ENCODE measurements at regions not wholly inside any gene's neighbourhood (a gene's known extent, or its start where the extent isn't known, plus 50 kb on each side); places are given as distances from the start of the nearest gene placed in this dataset.
A peak's percentile ranks its signal among the peaks of the same experiment; 100 is the strongest.
"Not testable (repeated sequence)": the region's sequence is repeated elsewhere in the genome, so short reads cannot be mapped to it uniquely, and the experiment has no call there.

DNA sequence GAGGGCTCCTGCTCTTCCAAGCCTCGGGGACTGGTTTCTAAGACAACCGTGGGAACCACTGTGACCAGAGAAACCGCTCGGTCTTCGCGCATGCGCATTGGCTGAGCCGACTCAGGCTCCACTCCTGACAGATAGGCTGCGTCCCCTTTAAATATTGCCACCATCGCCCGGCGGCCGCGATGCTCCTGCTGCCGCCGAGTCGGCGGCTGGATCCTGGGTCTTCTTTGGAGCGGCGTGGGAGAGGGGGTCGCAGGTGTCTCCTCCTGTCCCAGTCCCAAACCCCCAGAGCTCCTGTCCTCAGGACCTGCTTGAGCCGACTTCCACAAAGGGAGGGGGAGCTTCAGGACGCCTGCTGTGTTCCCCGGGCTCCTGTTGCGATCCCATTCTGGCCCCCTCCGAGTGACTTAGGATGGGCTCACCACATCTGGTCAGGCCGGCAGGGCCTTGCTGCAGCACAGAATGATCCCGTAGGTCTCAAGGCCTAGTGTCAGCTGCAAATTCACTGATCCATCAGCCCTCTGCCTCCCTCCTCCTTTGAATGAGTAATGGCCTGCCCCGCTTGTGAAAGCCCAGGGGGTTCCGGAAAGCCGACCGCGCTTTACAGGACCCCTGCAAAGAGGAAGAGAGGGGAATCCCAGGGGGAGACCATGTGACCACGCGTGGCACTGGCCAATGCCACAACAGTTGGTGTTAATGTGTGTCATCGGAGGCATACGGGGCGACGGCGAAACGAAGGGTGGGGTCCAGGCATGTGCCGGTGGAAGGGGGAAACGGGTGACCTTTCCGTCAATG lies 683.2 kb upstream of the TPTE start:
- no peak for ATAC-seq
- WGBS, 2 donors: 76 to 79% methylated on average over 44 of the region's 44 CpGs
- Histone ChIP-seq H3K4me3 (no peak overlapping the region), H3K27ac (no peak overlapping the region), H3K9me3 (peaks cover 0 to 46% (median 2%) of the 10 kb centered on the region in 11 donors), H3K27me3 (peaks cover 0 to 6% (median 0%) of the 10 kb centered on the region in 7 donors), H3K36me3 (no peaks in the 10 kb centered on the region), H3K4me1 (no peaks in the 10 kb centered on the region)
- intact Hi-C loops (cut with DNase I): no loop called here
- TF ChIP-seq, protein P1, sequence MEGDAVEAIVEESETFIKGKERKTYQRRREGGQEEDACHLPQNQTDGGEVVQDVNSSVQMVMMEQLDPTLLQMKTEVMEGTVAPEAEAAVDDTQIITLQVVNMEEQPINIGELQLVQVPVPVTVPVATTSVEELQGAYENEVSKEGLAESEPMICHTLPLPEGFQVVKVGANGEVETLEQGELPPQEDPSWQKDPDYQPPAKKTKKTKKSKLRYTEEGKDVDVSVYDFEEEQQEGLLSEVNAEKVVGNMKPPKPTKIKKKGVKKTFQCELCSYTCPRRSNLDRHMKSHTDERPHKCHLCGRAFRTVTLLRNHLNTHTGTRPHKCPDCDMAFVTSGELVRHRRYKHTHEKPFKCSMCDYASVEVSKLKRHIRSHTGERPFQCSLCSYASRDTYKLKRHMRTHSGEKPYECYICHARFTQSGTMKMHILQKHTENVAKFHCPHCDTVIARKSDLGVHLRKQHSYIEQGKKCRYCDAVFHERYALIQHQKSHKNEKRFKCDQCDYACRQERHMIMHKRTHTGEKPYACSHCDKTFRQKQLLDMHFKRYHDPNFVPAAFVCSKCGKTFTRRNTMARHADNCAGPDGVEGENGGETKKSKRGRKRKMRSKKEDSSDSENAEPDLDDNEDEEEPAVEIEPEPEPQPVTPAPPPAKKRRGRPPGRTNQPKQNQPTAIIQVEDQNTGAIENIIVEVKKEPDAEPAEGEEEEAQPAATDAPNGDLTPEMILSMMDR (IDR thresholded peaks at IDR 0.05): no peak
- no peak for DNase-seq

DNA sequence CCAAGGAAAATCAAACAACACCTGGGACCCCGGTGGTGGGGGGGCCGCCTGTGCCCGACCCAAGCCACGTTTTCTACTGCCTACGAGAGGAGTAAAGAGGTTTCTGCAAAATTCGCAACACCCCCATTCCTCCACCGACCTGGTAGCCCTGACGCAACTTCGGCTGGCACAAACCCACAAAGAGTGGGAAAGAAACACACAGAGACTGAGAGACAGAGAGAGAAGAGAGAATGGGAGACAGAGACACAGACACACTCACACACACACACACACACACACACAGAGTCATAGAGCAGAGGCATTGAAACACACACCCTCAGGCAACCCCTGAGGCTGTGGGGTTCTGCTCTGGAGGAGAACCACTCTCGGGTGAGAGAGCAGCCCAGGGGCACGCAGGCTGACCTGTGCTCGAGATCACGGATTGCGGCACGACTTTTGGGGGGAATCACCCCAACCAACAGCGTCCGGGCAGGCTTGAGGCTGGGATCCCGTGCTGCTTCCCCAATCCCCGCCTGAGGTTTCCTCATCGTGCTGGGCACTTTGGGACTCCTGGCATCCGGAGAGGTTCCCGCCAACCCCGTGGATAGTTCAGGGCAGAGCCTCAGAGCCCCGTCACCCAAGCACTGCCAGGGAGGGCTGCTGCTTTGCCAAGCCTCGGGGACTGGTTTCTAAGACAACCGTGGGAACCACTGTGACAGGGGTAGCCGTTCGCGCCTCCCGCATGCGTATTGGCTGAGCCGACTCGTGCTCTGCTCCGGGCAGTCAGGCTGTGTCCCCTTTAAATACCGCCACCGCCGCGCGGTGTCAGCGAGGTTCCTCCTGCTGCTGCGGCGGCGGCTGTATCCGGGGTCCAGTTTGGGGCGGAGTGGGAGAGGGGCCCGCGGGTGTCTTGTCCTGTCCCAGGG lies 682.4 kb upstream of the TPTE start:
- Histone ChIP-seq H3K4me1 (no peaks in the 10 kb centered on the region), H3K36me3 (no peaks in the 10 kb centered on the region), H3K4me3 (no peak overlapping the region), H3K9me3 (peaks cover 0 to 52% (median 2%) of the 10 kb centered on the region in 11 donors), H3K27ac (no peak overlapping the region), H3K27me3 (peaks cover 0 to 6% (median 0%) of the 10 kb centered on the region in 7 donors)
- 67 to 68% methylated on average over 47 of the region's 47 CpGs for WGBS, 2 donors
- TF ChIP-seq, protein P1 (IDR thresholded peaks at IDR 0.05): no peak
- intact Hi-C loops (cut with DNase I): no loop called here
- ATAC-seq (peak in 3 of 8 donors; percentile 33 to 80 (median 38)), DNase-seq (peak in 1 of 2 donors; percentile 23)

DNA sequence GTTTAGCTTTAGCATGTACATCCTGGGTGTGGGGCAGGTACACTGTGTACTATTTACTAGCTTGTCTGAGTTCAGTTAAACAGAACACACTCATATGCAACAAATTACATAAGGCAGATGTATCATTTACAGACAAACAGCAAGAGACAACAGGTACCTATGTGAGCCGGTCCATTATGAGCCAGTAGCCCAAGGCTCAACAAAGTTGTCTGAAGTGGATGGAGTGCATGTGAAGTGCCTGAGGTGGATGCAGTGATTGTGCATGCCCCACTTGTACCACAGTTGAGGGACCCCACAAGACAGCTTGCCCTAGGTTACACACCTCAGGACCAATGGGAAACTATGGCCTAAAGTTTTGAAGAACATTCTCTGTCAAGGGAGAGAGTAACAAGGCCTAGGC lies 677.3 kb upstream of the TPTE start:
- H3K4me3 ChIP-seq; H3K27ac ChIP-seq; ATAC-seq; intact Hi-C loops (cut with DNase I); H3K4me1 ChIP-seq; H3K27me3 ChIP-seq; H3K36me3 ChIP-seq; DNase-seq: not testable (repeated sequence)
- WGBS, 2 donors: 59 to 82% methylated on average over 1 of the region's 1 CpG
- H3K9me3 ChIP-seq: peaks cover 0 to 81% (median 0%) of the 10 kb centered on the region in 11 donors

DNA sequence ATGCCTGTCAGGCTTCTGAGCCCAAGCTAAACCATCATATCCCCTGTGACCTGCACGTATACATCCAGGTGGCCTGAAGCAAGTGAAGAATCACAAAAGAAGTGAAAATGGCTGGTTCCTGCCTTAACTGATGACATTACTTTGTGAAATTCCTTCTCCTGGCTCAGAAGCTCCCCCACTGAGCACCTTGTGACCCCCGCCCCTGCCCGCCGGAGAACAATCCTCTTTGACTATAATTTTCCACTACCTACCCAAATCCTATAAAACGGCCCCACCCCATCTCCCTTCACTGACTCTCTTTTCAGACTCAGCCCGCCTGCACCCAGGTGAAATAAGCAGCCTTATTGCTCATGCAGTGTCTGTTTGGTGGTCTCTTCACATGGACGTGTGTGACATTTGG lies 673.9 kb upstream of the TPTE start:
- H3K27ac ChIP-seq; DNase-seq; H3K4me1 ChIP-seq; H3K4me3 ChIP-seq; intact Hi-C loops (cut with DNase I); H3K27me3 ChIP-seq; H3K36me3 ChIP-seq; ATAC-seq: not testable (repeated sequence)
- H3K9me3 ChIP-seq: peaks cover 0 to 67% (median 0%) of the 10 kb centered on the region in 11 donors
- 62 to 66% methylated on average over 7 of the region's 7 CpGs for WGBS, 2 donors

DNA sequence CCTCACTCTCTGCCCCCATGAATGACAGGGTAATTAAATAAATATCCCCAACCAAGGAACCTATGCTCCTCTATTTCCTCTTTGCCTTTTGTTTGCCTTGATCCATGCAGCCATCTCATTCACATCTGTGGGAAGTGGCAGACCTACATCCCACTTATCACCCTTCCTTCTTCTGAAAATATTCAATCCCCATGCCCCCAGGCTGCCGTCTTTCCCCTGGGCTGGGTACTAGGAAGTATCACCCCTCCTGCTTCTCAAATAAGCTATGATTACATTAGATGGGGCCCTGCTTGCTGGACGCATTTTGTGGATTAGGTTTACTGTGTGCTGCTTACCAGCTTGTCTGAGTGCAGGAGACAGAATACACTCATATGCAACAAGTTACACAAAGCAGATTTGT lies 670.2 kb upstream of the TPTE start:
- H3K27ac ChIP-seq, ATAC-seq: not testable (repeated sequence)
- WGBS, 2 donors: 37 to 58% methylated on average over 1 to 2 of the region's 2 CpGs

DNA sequence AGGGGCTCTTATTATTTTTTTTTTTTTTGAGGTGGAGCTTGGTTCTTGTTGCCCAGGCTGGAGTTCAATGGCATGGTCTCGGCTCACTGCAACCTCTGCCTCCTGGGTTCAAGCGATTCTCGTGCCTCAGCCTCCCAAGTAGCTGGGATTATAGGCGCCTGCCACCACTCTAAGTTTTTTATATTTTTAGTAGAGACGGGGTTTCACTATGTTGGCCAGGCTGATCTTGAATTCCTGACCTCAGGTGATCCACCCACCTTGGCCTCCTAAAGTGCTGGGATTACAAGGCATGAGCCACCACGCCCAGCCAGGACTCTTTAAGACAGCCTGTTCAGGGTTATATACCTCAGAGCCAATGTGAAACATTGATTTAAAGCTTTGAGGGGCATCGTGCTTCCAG lies 669.7 kb upstream of the TPTE start:
- H3K27me3 ChIP-seq; ATAC-seq; H3K4me3 ChIP-seq; intact Hi-C loops (cut with DNase I); DNase-seq; H3K36me3 ChIP-seq; H3K27ac ChIP-seq; H3K4me1 ChIP-seq: not testable (repeated sequence)
- WGBS, 2 donors: 47 to 52% methylated on average over 6 of the region's 7 CpGs
- H3K9me3 ChIP-seq: peaks cover 0 to 54% (median 0%) of the 10 kb centered on the region in 11 donors

More for the DNA sequence above, 670.2 kb upstream of the TPTE start:
- peaks cover 0 to 57% (median 0%) of the 10 kb centered on the region in 11 donors for H3K9me3 ChIP-seq
- H3K4me3 ChIP-seq; H3K27me3 ChIP-seq; H3K36me3 ChIP-seq; H3K4me1 ChIP-seq; intact Hi-C loops (cut with DNase I); DNase-seq: not testable (repeated sequence)

DNA sequence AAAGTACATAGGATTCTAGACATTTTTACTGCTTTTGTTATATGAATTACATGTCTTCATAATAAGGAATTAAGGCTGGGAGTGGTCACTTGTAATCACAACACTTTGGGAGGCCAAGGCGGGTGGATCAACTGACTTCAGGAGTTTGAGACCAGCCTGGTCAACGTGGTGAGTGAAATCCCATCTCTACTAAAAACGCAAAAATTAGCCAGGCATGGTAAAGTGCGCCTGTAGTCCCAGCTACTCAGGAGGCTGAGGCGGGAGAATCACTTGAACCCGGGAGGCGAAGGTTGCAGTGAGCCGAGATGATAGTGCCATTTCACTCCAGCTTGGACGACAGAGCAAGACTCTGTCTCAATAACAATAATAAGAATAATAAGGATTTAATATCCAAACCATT lies 663.8 kb upstream of the TPTE start:
- H3K27ac ChIP-seq; H3K4me3 ChIP-seq; DNase-seq; intact Hi-C loops (cut with DNase I); H3K36me3 ChIP-seq; H3K27me3 ChIP-seq; H3K4me1 ChIP-seq; ATAC-seq: not testable (repeated sequence)
- 58 to 63% methylated on average over 9 of the region's 9 CpGs for WGBS, 2 donors
- peaks cover 0 to 57% (median 8%) of the 10 kb centered on the region in 11 donors for H3K9me3 ChIP-seq

DNA sequence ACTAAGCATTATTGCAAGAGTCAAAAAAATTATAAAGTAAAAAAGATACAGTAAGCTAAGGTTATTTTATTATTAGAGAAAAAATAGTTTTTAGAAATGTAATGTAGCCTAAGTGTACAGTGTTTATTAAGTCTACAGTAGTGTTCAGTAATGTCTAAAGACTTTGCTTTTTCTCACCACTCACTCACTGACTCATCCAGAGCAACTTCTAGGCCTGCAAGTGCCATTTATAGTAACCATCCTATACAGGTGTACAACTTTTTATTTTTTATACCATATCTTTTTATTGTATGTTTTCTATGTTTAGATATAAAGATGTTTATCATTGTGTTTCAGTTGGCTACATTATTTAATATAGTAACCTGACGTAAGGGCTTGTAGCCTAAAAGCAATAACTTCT lies 661.5 kb upstream of the TPTE start:
- H3K9me3 ChIP-seq: peaks cover 0 to 68% (median 11%) of the 10 kb centered on the region in 11 donors
- H3K27ac ChIP-seq; H3K4me1 ChIP-seq; DNase-seq; intact Hi-C loops (cut with DNase I); H3K27me3 ChIP-seq; H3K36me3 ChIP-seq; H3K4me3 ChIP-seq; ATAC-seq: not testable (repeated sequence)
- 54 to 55% methylated on average over 1 of the region's 1 CpG for WGBS, 2 donors

DNA sequence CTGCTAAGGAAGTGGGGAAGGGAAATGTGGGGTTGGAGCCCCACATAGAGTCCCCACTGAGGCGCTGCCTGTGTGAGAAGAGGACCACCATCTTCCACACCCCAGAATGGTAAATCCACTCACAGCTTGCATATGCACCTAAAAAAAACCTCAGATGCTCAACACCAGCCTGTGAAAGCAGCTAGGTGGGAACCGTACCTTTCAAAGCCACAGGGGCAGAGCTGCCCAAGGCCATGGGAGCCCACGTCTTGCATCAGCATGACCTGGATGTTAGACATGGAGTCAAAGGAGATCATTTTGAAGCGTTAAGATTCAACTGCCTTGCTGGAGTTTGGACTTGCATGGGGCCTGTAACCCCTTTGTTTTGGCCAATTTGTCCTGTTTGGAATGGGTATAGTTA lies 658.9 kb upstream of the TPTE start:
- ATAC-seq; H3K4me1 ChIP-seq; H3K27ac ChIP-seq; intact Hi-C loops (cut with DNase I); H3K27me3 ChIP-seq; H3K36me3 ChIP-seq; DNase-seq; H3K4me3 ChIP-seq: not testable (repeated sequence)
- WGBS, 2 donors: 41 to 51% methylated on average over 4 of the region's 4 CpGs
- peaks cover 0 to 77% (median 18%) of the 10 kb centered on the region in 11 donors for H3K9me3 ChIP-seq

Measured in heart right ventricle (tissue), 16 donors.